HG03135 (cell line): ENCODE measurements at regions not wholly inside any gene's neighbourhood (a gene's known extent, or its start where the extent isn't known, plus 50 kb on each side); places are given as distances from the start of the nearest gene placed in this dataset.
"Not testable (repeated sequence)": the region's sequence is repeated elsewhere in the genome, so short reads cannot be mapped to it uniquely, and the experiment has no call there.

Experiments
- ATAC-seq: cut with Tn5 transposase; IDR thresholded peaks from one replicate; pipeline ENCODE4 v1.9.1; 2021; ENCODE audit warnings: mild to moderate bottlenecking, moderate library complexity; ENCODE audit not compliant: unreplicated experiment

- no peak for ATAC-seq
These were observed 181.0 kb upstream of the CLINT1 start for GRCh38 chr5:158039911-158040347.

- no peak for ATAC-seq
These were observed 180.5 kb upstream of the CLINT1 start for GRCh38 chr5:158039441-158039840.

- ATAC-seq, result not testable (repeated sequence)
These were observed 178.1 kb upstream of the CLINT1 start for GRCh38 chr5:158036983-158037595.

GRCh38 chr5:158034586-158034985 is 175.6 kb upstream of the CLINT1 start:
- ATAC-seq, result not testable (repeated sequence)

- no peak for ATAC-seq
These were observed 174.8 kb upstream of the CLINT1 start for GRCh38 chr5:158033724-158034123.

GRCh38 chr5:158033076-158033475 is 174.1 kb upstream of the CLINT1 start:
- no peak for ATAC-seq

- ATAC-seq, result no peak
These were observed 173.3 kb upstream of the CLINT1 start for GRCh38 chr5:158032246-158032645.

GRCh38 chr5:158027806-158028775 is 169.1 kb upstream of the CLINT1 start:
- no peak for ATAC-seq

- no peak for ATAC-seq
These were observed 167.5 kb upstream of the CLINT1 start for GRCh38 chr5:158026304-158027031.

GRCh38 chr5:158023266-158023665 is 164.3 kb upstream of the CLINT1 start:
- no peak for ATAC-seq

GRCh38 chr5:158022837-158023236 is 163.9 kb upstream of the CLINT1 start:
- no peak for ATAC-seq

GRCh38 chr5:158022393-158022792 is 163.4 kb upstream of the CLINT1 start:
- ATAC-seq, result no peak

- no peak for ATAC-seq
These were observed 161.8 kb upstream of the CLINT1 start for GRCh38 chr5:158020555-158021418.

- no peak for ATAC-seq
These were observed 158.5 kb upstream of the CLINT1 start for GRCh38 chr5:158017469-158017868.

GRCh38 chr5:158014372-158014771 is 155.4 kb upstream of the CLINT1 start:
- no peak for ATAC-seq

- ATAC-seq, result no peak
These were observed 155.0 kb upstream of the CLINT1 start for GRCh38 chr5:158013939-158014338.

- no peak for ATAC-seq
These were observed 154.4 kb upstream of the CLINT1 start for GRCh38 chr5:158013303-158013702.

- no peak for ATAC-seq
These were observed 152.5 kb upstream of the CLINT1 start for GRCh38 chr5:158011422-158011821.

GRCh38 chr5:158010831-158011230 is 151.9 kb upstream of the CLINT1 start:
- no peak for ATAC-seq

- no peak for ATAC-seq
These were observed 148.4 kb upstream of the CLINT1 start for GRCh38 chr5:158007336-158007735.
